ENCODE measurements at regions not wholly inside any gene's neighbourhood (a gene's known extent, or its start where the extent isn't known, plus 50 kb on each side); places are given as distances from the start of the nearest gene placed in this dataset.

- TF ChIP-seq POLR2A (IDR thresholded peaks at IDR 0.05) (no peak), CTCF (IDR thresholded peaks at IDR 0.05) (no peak)
These were observed 709.5 kb downstream of the NSUN3 start for GRCh38 chr3:94772402-94772801.
